ENCODE measurements at regions not wholly inside any gene's neighbourhood (a gene's known extent, or its start where the extent isn't known, plus 50 kb on each side); places are given as distances from the start of the nearest gene placed in this dataset.

- no peak for DNase-seq (ENCODE audit: low spot score)
These were observed 156.2 kb upstream of the CELF4 start for GRCh38 chr18:37721544-37722522.

GRCh38 chr18:37720663-37721062 lies 155.1 kb upstream of the CELF4 start:
- DNase-seq (ENCODE audit: low spot score) = no peak

GRCh38 chr18:37717656-37718055 lies 152.1 kb upstream of the CELF4 start:
- no peak for DNase-seq (ENCODE audit: low spot score)

GRCh38 chr18:37717098-37717497 lies 151.5 kb upstream of the CELF4 start:
- no peak for DNase-seq (ENCODE audit: low spot score)

GRCh38 chr18:37716106-37716735 lies 150.6 kb upstream of the CELF4 start:
- DNase-seq (ENCODE audit: low spot score) = no peak

GRCh38 chr18:37714691-37715090 lies 149.1 kb upstream of the CELF4 start:
- DNase-seq (ENCODE audit: low spot score) = no peak

GRCh38 chr18:37712776-37713175 lies 147.2 kb upstream of the CELF4 start:
- no peak for DNase-seq (ENCODE audit: low spot score)

GRCh38 chr18:37711766-37712505 lies 146.3 kb upstream of the CELF4 start:
- no peak for DNase-seq (ENCODE audit: low spot score)

- no peak for DNase-seq (ENCODE audit: low spot score)
These were observed 145.1 kb upstream of the CELF4 start for GRCh38 chr18:37710726-37711125.

GRCh38 chr18:37709740-37710139 lies 144.1 kb upstream of the CELF4 start:
- no peak for DNase-seq (ENCODE audit: low spot score)

GRCh38 chr18:37705016-37705415 lies 139.4 kb upstream of the CELF4 start:
- no peak for DNase-seq (ENCODE audit: low spot score)

- no peak for DNase-seq (ENCODE audit: low spot score)
These were observed 137.2 kb upstream of the CELF4 start for GRCh38 chr18:37702841-37703240.

- no peak for DNase-seq (ENCODE audit: low spot score)
These were observed 136.4 kb upstream of the CELF4 start for GRCh38 chr18:37701967-37702366.

GRCh38 chr18:37698508-37699040 lies 133.0 kb upstream of the CELF4 start:
- no peak for DNase-seq (ENCODE audit: low spot score)

- DNase-seq (ENCODE audit: low spot score) = no peak
These were observed 128.9 kb upstream of the CELF4 start for GRCh38 chr18:37694516-37694915.

- DNase-seq (ENCODE audit: low spot score) = no peak
These were observed 125.6 kb upstream of the CELF4 start for GRCh38 chr18:37691162-37691561.

GRCh38 chr18:37689841-37690240 lies 124.2 kb upstream of the CELF4 start:
- no peak for DNase-seq (ENCODE audit: low spot score)

GRCh38 chr18:37684590-37684989 lies 119.0 kb upstream of the CELF4 start:
- DNase-seq (ENCODE audit: low spot score) = no peak

- DNase-seq (ENCODE audit: low spot score) = no peak
These were observed 118.6 kb upstream of the CELF4 start for GRCh38 chr18:37684183-37684582.

- DNase-seq (ENCODE audit: low spot score) = no peak
These were observed 115.3 kb upstream of the CELF4 start for GRCh38 chr18:37680911-37681310.

GRCh38 chr18:37676276-37676675 lies 110.7 kb upstream of the CELF4 start:
- DNase-seq (ENCODE audit: low spot score) = no peak

- no peak for DNase-seq (ENCODE audit: low spot score)
These were observed 110.1 kb upstream of the CELF4 start for GRCh38 chr18:37675699-37676098.

Measured in CD4-positive, alpha-beta T cell treated with Interleukin-6 at 100 ng/mL for 8 hours (primary cell).